22Rv1 (cell line): ENCODE measurements at regions not wholly inside any gene's neighbourhood (a gene's known extent, or its start where the extent isn't known, plus 50 kb on each side); places are given as distances from the start of the nearest gene placed in this dataset.

Experiments
- CTCF ChIP-seq: fragments of 450-650 bp; IDR thresholded peaks from 2 replicates; pipeline ENCODE4 v1.5.1; 2017; ENCODE audit warnings: mild to moderate bottlenecking
- ZFX ChIP-seq: fragments of 450-650 bp; IDR thresholded peaks from 2 replicates; pipeline ENCODE4 v1.6.1; 2017; ENCODE audit warnings: antibody characterized with exemption, borderline replicate concordance

DNA sequence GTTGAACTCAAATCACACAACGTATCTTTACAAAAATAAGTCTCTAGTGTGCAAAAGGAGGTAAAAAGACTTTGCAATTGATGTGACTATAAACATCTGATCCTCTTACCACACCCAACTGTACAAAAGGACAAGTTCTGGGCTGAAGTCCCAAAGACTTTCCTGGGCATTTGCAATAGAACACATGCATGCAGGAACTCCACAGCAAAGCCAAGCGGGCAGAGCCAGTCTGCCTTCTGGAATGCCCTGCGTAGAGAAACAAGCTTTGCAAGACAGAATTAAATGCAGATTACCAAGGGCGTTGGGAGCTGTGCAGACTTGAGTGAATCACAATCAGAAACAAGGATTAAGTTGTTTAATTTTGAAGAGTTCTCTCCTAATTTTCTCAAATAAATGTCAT is 208.4 kb upstream of the ZNF521 start:
- TF ChIP-seq CTCF (no peak), ZFX (no peak)
